ENCODE measurements at regions not wholly inside any gene's neighbourhood (a gene's known extent, or its start where the extent isn't known, plus 50 kb on each side); places are given as distances from the start of the nearest gene placed in this dataset.

DNA sequence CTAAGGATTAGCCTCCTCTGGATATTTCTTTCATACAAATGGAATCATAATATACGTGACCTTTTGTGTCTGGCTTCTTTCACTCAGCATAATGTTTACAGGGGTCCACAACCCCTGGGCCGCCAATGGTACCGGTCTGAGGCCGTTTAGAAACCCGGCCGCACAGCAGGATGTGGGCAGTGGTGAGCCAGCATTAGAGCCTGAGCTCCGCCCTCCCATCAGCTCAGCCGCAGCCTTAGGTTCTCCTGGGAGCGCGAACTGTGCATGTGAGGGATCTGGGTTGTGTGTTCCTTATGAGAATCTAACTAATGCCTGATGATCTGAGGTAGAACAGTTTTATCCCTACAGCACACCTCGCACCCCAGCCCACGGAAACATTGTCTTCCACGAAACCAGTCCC lies 229.7 kb downstream of the ICE1 start:
- H3K4me3 ChIP-seq (ENCODE audit: low read depth, low read length), result no peak overlapping the region
- DNase-seq (ENCODE audit: low read depth), result no peak
- TF ChIP-seq, protein P1, sequence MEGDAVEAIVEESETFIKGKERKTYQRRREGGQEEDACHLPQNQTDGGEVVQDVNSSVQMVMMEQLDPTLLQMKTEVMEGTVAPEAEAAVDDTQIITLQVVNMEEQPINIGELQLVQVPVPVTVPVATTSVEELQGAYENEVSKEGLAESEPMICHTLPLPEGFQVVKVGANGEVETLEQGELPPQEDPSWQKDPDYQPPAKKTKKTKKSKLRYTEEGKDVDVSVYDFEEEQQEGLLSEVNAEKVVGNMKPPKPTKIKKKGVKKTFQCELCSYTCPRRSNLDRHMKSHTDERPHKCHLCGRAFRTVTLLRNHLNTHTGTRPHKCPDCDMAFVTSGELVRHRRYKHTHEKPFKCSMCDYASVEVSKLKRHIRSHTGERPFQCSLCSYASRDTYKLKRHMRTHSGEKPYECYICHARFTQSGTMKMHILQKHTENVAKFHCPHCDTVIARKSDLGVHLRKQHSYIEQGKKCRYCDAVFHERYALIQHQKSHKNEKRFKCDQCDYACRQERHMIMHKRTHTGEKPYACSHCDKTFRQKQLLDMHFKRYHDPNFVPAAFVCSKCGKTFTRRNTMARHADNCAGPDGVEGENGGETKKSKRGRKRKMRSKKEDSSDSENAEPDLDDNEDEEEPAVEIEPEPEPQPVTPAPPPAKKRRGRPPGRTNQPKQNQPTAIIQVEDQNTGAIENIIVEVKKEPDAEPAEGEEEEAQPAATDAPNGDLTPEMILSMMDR (IDR thresholded peaks at IDR 0.05; ENCODE audit: insufficient read depth, low read length), result no peak

- DNase-seq (ENCODE audit: low read depth), result no peak
- TF ChIP-seq, protein P1 (IDR thresholded peaks at IDR 0.05; ENCODE audit: insufficient read depth, low read length), result no peak
- H3K4me3 ChIP-seq (ENCODE audit: low read depth, low read length), result no peak overlapping the region
Observed at GRCh38 chr5:5650949-5651348, 228.5 kb downstream of the ICE1 start.

GRCh38 chr5:5650242-5650641 lies 227.8 kb downstream of the ICE1 start:
- no peak overlapping the region for H3K4me3 ChIP-seq (ENCODE audit: low read depth, low read length)
- DNase-seq (ENCODE audit: low read depth), result no peak
- TF ChIP-seq, protein P1 (IDR thresholded peaks at IDR 0.05; ENCODE audit: insufficient read depth, low read length), result no peak

GRCh38 chr5:5649641-5650040 lies 227.2 kb downstream of the ICE1 start:
- TF ChIP-seq, protein P1 (IDR thresholded peaks at IDR 0.05; ENCODE audit: insufficient read depth, low read length), result no peak
- no peak overlapping the region for H3K4me3 ChIP-seq (ENCODE audit: low read depth, low read length)
- no peak for DNase-seq (ENCODE audit: low read depth)

DNA sequence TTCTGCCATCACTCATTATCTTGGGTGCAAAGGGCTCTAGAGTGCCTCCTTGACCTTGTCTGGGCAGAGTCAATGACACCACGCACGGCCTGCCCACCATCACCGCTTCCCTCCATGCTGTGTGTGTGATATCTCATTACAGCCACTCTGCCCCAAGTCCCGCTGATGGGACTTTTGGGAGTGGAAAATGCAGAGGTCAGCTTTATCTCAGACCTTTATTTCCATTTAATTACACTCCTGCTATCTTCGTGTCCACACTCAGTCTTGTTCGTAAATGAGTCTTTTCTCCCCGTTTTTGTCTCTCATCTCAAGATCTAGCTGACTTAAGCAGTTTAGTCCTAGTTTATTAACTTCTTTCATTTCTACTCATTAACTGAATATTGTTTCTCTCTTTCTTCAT lies 226.2 kb downstream of the ICE1 start:
- no peak overlapping the region for H3K4me3 ChIP-seq (ENCODE audit: low read depth, low read length)
- DNase-seq (ENCODE audit: low read depth), result no peak
- TF ChIP-seq, protein P1 (IDR thresholded peaks at IDR 0.05; ENCODE audit: insufficient read depth, low read length), result no peak

DNA sequence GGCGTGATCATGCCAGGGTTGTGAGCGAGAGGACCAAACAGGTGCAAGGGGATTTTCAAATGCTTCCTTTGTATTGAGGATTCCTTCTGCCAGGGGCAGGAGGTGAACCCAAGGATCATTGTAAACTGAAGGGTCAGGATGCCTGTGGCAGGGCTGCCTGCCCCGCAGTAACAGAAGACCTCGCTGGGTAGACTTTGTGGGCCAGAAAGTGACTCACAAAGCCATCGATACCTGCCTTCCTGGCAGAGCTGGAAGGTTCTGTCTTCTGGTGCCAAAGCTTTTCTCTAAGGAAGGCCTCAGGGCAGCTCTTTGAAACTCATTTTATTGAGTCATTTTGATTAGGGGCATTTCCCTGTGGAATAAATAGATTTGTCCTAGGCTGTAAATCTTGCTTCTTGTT lies 223.4 kb downstream of the ICE1 start:
- TF ChIP-seq, protein P1 (IDR thresholded peaks at IDR 0.05; ENCODE audit: insufficient read depth, low read length), result no peak
- no peak for DNase-seq (ENCODE audit: low read depth)
- H3K4me3 ChIP-seq (ENCODE audit: low read depth, low read length), result no peak overlapping the region

GRCh38 chr5:5645198-5645597 lies 222.7 kb downstream of the ICE1 start:
- no peak for DNase-seq (ENCODE audit: low read depth)
- TF ChIP-seq, protein P1 (IDR thresholded peaks at IDR 0.05; ENCODE audit: insufficient read depth, low read length), result no peak
- no peak overlapping the region for H3K4me3 ChIP-seq (ENCODE audit: low read depth, low read length)
